Esophagus muscularis mucosa (tissue), 4 donors: ENCODE measurements at regions not wholly inside any gene's neighbourhood (a gene's known extent, or its start where the extent isn't known, plus 50 kb on each side); places are given as distances from the start of the nearest gene placed in this dataset.

Experiments
- DNase-seq: peaks from one replicate; pipeline ENCODE4 v3.0.0-alpha.2; 2017; ENCODE audit errors: extremely low spot score
- H3K27ac ChIP-seq, 4 donors: fragments of 200-600 bp; sonication (generic); replicated peaks in 1 of 4; 1 replicate in 3 of 4; 2 replicates in 1 of 4; pipeline ENCODE4 v1.5.1; 2016 to 2019; ENCODE audit warnings: mild to moderate bottlenecking in 1 of 4
- H3K27me3 ChIP-seq, 4 donors: fragments of 200-600 bp; sonication (generic); one replicate each; pipeline versions ENCODE4 v1.5.1 to v1.6.0; 2016 to 2019
- H3K36me3 ChIP-seq, 4 donors: fragments of 200-600 bp; sonication (generic); one replicate each; pipeline ENCODE4 v1.5.1; 2016 to 2019
- H3K4me1 ChIP-seq, 4 donors: fragments of 200-600 bp; sonication (generic); one replicate each; pipeline ENCODE4 v1.5.1; 2016 to 2019
- H3K4me3 ChIP-seq, 4 donors: fragments of 200-600 bp; sonication (generic); 1 replicate in 2 of 4; 2 replicates in 2 of 4; pipeline ENCODE4 v1.5.1; 2016 to 2019; ENCODE audit warnings: mild to moderate bottlenecking in 4 of 4, moderate library complexity in 1 of 4
- H3K9me3 ChIP-seq, 4 donors: fragments of 200-600 bp; sonication (generic); 1 replicate in 3 of 4; 2 replicates in 1 of 4; pipeline ENCODE4 v1.5.1; 2016 to 2019
- EP300 ChIP-seq: sonication (generic); formaldehyde crosslinking; IDR thresholded peaks from one replicate; pipeline ENCODE4 v1.6.1; 2017; ENCODE audit warnings: antibody characterized with exemption
- POLR2A ChIP-seq: fragments of 450-650 bp; IDR thresholded peaks from one replicate; pipeline ENCODE4 v1.6.1; 2017; ENCODE audit warnings: antibody characterized with exemption, moderate library complexity, mild to moderate bottlenecking, low read depth
- POLR2AphosphoS5 ChIP-seq, 2 donors: sonication (generic); formaldehyde crosslinking; IDR thresholded peaks; one replicate each; pipeline ENCODE4 v1.6.1; 2017; ENCODE audit warnings: antibody characterized with exemption in 2 of 2
- WGBS: methylation state at CpG from one replicate; pipeline ENCODE4 v1.1.5; 2018; 5-methylcytosine and 5-hydroxymethylcytosine counted together
- intact Hi-C: fragments of 100-400 bp; cut with DNase I; formaldehyde crosslinking; loops from one replicate; pipeline ENCODE4 v1.15.1; 2023
- TF ChIP-seq, protein P1 (sequence below), 3 experiments: fragments of 200-600 bp in 2 of 3; fragments of 450-650 bp in 1 of 3; sonication (generic) in 2 of 3; IDR thresholded peaks; one replicate each; pipeline ENCODE4 v1.5.1; 2017 to 2019; ENCODE audit warnings: antibody characterized with exemption in 3 of 3, mild to moderate bottlenecking in 2 of 3, moderate library complexity in 1 of 3

DNA sequence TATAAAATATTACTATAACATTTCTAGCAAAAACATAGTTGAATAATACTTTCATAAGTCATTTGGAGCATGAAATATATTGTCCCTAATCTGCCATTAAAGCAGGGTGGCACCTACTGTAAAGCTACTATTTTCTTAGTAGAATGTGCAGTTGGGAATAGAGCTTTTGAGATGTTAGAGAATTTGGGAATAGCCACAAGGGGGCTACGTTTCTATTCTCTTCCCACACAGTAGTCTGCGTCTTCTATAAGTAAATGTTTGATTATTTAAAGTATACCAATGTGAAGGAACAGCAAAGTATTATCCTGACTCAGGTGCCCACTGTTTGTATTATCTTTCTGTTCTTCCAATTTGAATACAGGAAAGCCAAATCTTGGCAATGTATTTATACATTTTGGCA lies 323.2 kb upstream of the GIMD1 start:
- no peaks in the 10 kb centered on the region for H3K9me3 ChIP-seq
- no peak for DNase-seq
- no peak overlapping the region for H3K27ac ChIP-seq
- no peaks in the 10 kb centered on the region for H3K4me1 ChIP-seq
- no peaks in the 10 kb centered on the region for H3K27me3 ChIP-seq
- WGBS, result 27% methylated on average over 2 of the region's 2 CpGs
- no peak overlapping the region for H3K4me3 ChIP-seq
- no peaks in the 10 kb centered on the region for H3K36me3 ChIP-seq
- TF ChIP-seq EP300 (no peak), POLR2A (no peak), POLR2AphosphoS5 (IDR thresholded peaks at IDR 0.05) (no peak)
- TF ChIP-seq, protein P1, sequence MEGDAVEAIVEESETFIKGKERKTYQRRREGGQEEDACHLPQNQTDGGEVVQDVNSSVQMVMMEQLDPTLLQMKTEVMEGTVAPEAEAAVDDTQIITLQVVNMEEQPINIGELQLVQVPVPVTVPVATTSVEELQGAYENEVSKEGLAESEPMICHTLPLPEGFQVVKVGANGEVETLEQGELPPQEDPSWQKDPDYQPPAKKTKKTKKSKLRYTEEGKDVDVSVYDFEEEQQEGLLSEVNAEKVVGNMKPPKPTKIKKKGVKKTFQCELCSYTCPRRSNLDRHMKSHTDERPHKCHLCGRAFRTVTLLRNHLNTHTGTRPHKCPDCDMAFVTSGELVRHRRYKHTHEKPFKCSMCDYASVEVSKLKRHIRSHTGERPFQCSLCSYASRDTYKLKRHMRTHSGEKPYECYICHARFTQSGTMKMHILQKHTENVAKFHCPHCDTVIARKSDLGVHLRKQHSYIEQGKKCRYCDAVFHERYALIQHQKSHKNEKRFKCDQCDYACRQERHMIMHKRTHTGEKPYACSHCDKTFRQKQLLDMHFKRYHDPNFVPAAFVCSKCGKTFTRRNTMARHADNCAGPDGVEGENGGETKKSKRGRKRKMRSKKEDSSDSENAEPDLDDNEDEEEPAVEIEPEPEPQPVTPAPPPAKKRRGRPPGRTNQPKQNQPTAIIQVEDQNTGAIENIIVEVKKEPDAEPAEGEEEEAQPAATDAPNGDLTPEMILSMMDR (IDR thresholded peaks at IDR 0.05), result no peak
- intact Hi-C loops, result no loop called here

DNA sequence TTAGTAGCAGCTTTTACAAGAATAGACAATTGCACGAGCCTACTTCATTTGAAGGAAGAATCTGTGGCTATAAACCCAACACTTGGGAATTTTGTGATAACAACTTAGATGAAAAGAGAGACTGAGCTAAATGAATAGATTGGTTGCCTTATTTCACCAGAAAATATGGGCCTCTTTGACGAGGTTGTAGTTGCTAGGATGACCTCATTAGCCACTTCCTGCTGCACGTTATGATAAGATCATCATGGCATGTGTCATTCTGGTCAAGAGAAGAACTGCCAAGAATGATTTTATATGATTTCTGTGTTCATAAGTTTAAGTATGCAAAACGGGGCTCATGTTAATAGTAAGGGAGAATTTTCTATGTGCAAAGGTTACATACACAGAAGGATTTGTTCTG lies 321.9 kb upstream of the GIMD1 start:
- WGBS, result 34% methylated on average over 4 of the region's 4 CpGs
- no peaks in the 10 kb centered on the region for H3K4me1 ChIP-seq
- H3K9me3 ChIP-seq, result no peaks in the 10 kb centered on the region
- TF ChIP-seq EP300, result no peak
- no peak for TF ChIP-seq POLR2A
- TF ChIP-seq, protein P1 (IDR thresholded peaks at IDR 0.05), result no peak
- TF ChIP-seq POLR2AphosphoS5 (IDR thresholded peaks at IDR 0.05), result no peak
- intact Hi-C loops, result no loop called here
- no peaks in the 10 kb centered on the region for H3K27me3 ChIP-seq
- no peak overlapping the region for H3K4me3 ChIP-seq
- no peak overlapping the region for H3K27ac ChIP-seq
- no peaks in the 10 kb centered on the region for H3K36me3 ChIP-seq
- no peak for DNase-seq

DNA sequence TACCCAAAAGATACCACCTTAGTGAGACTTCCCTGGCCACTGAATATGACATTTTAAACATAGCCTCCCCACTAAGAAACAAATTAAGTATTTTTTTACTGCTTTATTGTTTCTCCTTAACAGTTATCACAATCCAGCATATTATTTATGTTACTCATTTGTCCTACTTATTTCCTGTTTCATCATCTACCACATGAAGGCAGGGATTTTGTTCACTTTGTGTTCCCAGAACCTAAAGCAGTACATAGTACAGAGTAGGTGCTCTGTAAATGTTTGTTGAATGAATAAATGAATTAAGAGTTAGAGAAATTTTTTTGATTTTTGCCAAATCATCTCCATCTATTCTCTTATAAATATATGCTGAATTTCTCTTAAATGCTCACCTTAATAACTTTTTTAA lies 318.4 kb upstream of the GIMD1 start:
- intact Hi-C loops, result no loop called here
- H3K27ac ChIP-seq, result no peak overlapping the region
- no peak for TF ChIP-seq EP300
- no peak for TF ChIP-seq POLR2A
- H3K9me3 ChIP-seq, result no peaks in the 10 kb centered on the region
- no peak for DNase-seq
- H3K4me1 ChIP-seq, result no peaks in the 10 kb centered on the region
- H3K27me3 ChIP-seq, result no peaks in the 10 kb centered on the region
- no peak overlapping the region for H3K4me3 ChIP-seq
- no peaks in the 10 kb centered on the region for H3K36me3 ChIP-seq

DNA sequence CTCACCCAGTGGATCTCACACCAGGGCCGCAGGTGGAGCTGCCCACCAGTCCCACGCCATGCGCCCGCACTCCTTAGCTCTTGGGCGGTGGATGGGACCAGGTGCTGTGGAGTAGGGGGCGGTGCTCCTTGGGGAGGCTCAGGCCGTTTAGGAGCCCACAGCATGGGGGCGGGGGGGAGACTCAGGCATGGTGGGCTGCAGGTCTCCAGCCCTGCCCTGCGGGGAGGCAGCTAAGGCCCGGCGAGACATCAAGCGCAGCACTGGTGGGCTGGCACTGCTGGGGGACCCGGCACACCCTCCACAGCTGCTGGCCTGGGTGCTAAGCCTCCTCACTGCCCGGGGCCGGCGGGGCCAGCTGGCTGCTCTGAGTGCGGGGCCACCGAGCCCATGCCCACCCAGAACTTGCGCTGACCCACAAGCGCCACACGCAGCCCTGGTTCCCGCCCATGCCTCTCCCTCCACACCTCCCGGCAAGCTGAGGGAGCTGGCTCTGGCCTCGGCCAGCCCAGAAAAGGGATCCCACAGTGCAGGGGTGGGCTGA lies 312.9 kb upstream of the GIMD1 start:
- intact Hi-C loops, result no loop called here
- H3K4me3 ChIP-seq, result no peak overlapping the region
- H3K36me3 ChIP-seq, result no peaks in the 10 kb centered on the region
- 78% methylated on average over 12 of the region's 24 CpGs for WGBS
- no peak for DNase-seq
- no peaks in the 10 kb centered on the region for H3K4me1 ChIP-seq
- no peaks in the 10 kb centered on the region for H3K27me3 ChIP-seq
- no peak overlapping the region for H3K27ac ChIP-seq
- no peak for TF ChIP-seq POLR2A
- TF ChIP-seq, protein P1 (IDR thresholded peaks at IDR 0.05), result no peak
- no peak for TF ChIP-seq EP300
- TF ChIP-seq POLR2AphosphoS5 (IDR thresholded peaks at IDR 0.05), result no peak
- H3K9me3 ChIP-seq, result no peaks in the 10 kb centered on the region

DNA sequence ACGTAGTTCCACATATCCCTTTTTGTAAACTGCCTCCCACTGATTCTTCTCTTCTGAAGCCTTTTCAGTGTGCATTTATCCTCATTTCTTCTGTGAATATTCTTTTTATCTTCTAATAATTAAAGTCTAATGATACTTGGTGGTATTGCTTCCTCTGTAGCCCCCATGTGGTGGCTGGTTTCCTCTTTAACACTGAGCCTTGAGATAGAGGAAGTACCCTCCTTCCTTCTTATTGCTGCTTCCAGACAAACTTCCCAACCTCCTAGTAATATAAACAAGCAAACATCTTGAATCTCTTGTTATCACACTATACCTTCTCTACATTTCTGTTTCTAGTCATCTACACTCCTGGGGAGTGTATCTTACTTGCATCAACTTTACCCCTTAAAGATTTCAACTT lies 310.5 kb upstream of the GIMD1 start:
- TF ChIP-seq POLR2A, result no peak
- no peak for TF ChIP-seq POLR2AphosphoS5 (IDR thresholded peaks at IDR 0.05)
- no peak for TF ChIP-seq EP300
- TF ChIP-seq, protein P1 (IDR thresholded peaks at IDR 0.05), result no peak
- no peaks in the 10 kb centered on the region for H3K36me3 ChIP-seq
- intact Hi-C loops, result no loop called here
- H3K4me3 ChIP-seq, result no peak overlapping the region
- WGBS, result 73% methylated on average over 1 of the region's 1 CpG
- H3K4me1 ChIP-seq, result no peaks in the 10 kb centered on the region
- no peaks in the 10 kb centered on the region for H3K9me3 ChIP-seq
- no peak for DNase-seq
- H3K27me3 ChIP-seq, result no peaks in the 10 kb centered on the region
- H3K27ac ChIP-seq, result no peak overlapping the region
